Tibial artery (tissue), 4 donors: ENCODE measurements at regions not wholly inside any gene's neighbourhood (a gene's known extent, or its start where the extent isn't known, plus 50 kb on each side); places are given as distances from the start of the nearest gene placed in this dataset.

Source experiments
- DNase-seq, 2 donors: peaks; one replicate each; pipeline ENCODE4 v3.0.0-alpha.2; 2019
- H3K27ac ChIP-seq, 2 donors: fragments of 200-600 bp; sonication (generic) in 1 of 2; 1 replicate in 1 of 2; 2 replicates in 1 of 2; pipeline ENCODE4 v1.5.1; 2018 to 2019; ENCODE audit warnings: mild to moderate bottlenecking in 1 of 2
- H3K27me3 ChIP-seq, 2 donors: fragments of 200-600 bp; sonication (generic) in 1 of 2; one replicate each; pipeline versions ENCODE4 v1.5.1 to v1.6.0; 2016 to 2019
- H3K36me3 ChIP-seq, 3 donors: fragments of 200-600 bp; sonication (generic) in 2 of 3; one replicate each; pipeline ENCODE4 v1.5.1; 2016 to 2019; ENCODE audit warnings: mild to moderate bottlenecking in 2 of 3
- H3K4me1 ChIP-seq, 4 donors: fragments of 200-600 bp; sonication (generic) in 2 of 4; 1 replicate in 3 of 4; 2 replicates in 1 of 4; pipeline ENCODE4 v1.5.1; 2016 to 2019
- H3K4me3 ChIP-seq, 2 donors: fragments of 200-600 bp; sonication (generic) in 1 of 2; 1 replicate in 1 of 2; 2 replicates in 1 of 2; pipeline ENCODE4 v1.5.1; 2018 to 2019; ENCODE audit warnings: mild to moderate bottlenecking in 2 of 2
- H3K9me3 ChIP-seq, 3 donors: fragments of 200-600 bp; sonication (generic) in 1 of 3; one replicate each; pipeline ENCODE4 v1.5.1; 2016 to 2019
- intact Hi-C: fragments of 100-400 bp; cut with DNase I; formaldehyde crosslinking; loops from one replicate; pipeline ENCODE4 v1.15.0; 2023; ENCODE audit warnings: low total_unique reads
- TF ChIP-seq, protein P1 (sequence below), 2 experiments: fragments of 200-600 bp in 1 of 2; fragments of 450-650 bp in 1 of 2; IDR thresholded peaks; one replicate each; pipeline ENCODE4 v1.5.1; 2017 to 2019; ENCODE audit warnings: antibody characterized with exemption in 2 of 2, mild to moderate bottlenecking in 1 of 2, moderate library complexity in 1 of 2

DNA sequence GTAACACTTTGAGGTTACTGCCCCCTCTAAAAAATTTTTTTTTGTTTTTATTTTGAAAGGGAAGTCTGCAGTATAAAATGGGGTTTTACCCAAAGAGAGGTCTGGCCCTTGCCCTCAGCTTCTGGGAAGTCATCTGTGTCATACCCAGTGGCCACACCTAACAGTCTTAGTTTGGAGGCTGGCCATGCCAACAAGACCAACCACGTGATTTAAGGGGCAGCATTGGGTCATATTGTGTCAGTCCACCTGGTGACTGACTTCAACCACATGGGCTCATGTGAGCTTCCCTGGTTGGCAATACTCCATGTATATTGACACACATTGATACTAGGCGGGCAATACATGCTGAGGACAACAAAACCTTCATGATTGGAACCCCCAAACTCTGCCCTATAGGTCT is 173.9 kb downstream of the GXYLT1 start:
- intact Hi-C loops = no loop called here
- no peak overlapping the region for H3K27ac ChIP-seq
- no peak overlapping the region for H3K4me3 ChIP-seq
- no peaks in the 10 kb centered on the region for H3K4me1 ChIP-seq
- DNase-seq = no peak
- no peaks in the 10 kb centered on the region for H3K36me3 ChIP-seq
- H3K9me3 ChIP-seq = no peaks in the 10 kb centered on the region
- H3K27me3 ChIP-seq = no peaks in the 10 kb centered on the region
- TF ChIP-seq, protein P1, sequence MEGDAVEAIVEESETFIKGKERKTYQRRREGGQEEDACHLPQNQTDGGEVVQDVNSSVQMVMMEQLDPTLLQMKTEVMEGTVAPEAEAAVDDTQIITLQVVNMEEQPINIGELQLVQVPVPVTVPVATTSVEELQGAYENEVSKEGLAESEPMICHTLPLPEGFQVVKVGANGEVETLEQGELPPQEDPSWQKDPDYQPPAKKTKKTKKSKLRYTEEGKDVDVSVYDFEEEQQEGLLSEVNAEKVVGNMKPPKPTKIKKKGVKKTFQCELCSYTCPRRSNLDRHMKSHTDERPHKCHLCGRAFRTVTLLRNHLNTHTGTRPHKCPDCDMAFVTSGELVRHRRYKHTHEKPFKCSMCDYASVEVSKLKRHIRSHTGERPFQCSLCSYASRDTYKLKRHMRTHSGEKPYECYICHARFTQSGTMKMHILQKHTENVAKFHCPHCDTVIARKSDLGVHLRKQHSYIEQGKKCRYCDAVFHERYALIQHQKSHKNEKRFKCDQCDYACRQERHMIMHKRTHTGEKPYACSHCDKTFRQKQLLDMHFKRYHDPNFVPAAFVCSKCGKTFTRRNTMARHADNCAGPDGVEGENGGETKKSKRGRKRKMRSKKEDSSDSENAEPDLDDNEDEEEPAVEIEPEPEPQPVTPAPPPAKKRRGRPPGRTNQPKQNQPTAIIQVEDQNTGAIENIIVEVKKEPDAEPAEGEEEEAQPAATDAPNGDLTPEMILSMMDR (IDR thresholded peaks at IDR 0.05) = no peak

DNA sequence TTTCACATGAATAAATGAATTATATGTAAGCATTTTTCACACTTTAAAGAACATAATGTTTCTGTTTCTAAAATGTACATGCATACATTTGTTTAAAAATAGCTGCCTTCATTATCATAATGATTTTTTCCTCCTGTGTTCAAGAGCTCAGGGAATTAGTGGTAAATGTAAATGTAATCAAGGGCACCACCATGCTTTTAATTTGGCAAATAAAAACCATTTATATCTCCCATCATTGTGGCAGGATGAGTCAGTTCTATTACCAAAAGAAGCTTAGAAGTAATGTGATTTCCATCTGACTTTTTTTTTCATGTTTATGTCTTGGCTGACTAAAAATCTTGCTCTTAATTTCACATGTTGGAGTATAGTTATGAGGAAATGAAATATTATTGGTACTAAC is 176.1 kb downstream of the GXYLT1 start:
- TF ChIP-seq, protein P1 (IDR thresholded peaks at IDR 0.05) = no peak
- Histone ChIP-seq H3K9me3 (no peaks in the 10 kb centered on the region), H3K4me1 (no peaks in the 10 kb centered on the region), H3K27me3 (no peaks in the 10 kb centered on the region), H3K36me3 (no peaks in the 10 kb centered on the region), H3K4me3 (no peak overlapping the region), H3K27ac (no peak overlapping the region)
- intact Hi-C loops = no loop called here
- DNase-seq = no peak

DNA sequence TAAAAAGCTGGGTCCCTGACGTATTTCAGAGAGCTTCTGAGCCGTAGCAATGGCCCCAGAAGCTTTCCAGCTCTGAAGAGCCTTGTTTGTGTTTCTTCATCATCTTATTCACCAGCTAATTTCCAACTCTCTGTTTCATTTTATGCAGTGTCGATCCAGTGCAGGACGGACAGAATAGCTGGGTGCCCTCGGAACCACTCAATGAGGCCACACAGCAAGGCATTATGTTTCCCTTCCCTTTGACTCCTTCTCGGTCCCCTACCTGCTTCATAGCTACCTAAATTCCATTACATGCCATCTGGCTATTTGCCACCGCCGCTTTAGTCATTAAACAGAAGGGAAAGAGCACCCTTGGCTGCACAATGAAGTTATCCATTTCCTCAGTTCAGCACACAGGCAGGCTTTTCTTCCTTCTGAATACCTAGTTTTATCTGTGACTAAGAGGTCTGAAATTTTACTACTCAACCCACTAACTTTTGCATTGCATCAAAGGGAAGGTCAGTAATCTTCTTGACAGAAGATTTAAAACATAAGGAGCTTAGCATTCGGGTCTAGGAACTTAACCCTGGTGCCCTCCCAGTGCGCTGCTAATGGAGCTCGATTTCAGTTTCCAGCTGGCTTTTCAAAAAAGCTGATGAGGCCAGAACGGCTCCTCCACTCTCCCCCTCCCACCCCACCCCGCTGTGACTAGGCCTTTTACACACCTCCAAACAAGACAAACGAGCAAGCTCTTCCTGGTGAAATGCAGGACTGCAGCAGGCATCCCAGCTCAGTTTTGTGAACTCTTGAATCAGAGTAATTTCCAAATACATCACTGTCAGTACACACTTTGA is 176.8 kb downstream of the GXYLT1 start:
- Histone ChIP-seq H3K9me3 (no peaks in the 10 kb centered on the region), H3K27ac (no peak overlapping the region), H3K4me1 (no peaks in the 10 kb centered on the region), H3K36me3 (no peaks in the 10 kb centered on the region), H3K27me3 (no peaks in the 10 kb centered on the region), H3K4me3 (no peak overlapping the region)
- intact Hi-C loops = no loop called here
- no peak for DNase-seq
- TF ChIP-seq, protein P1 (IDR thresholded peaks at IDR 0.05) = no peak

DNA sequence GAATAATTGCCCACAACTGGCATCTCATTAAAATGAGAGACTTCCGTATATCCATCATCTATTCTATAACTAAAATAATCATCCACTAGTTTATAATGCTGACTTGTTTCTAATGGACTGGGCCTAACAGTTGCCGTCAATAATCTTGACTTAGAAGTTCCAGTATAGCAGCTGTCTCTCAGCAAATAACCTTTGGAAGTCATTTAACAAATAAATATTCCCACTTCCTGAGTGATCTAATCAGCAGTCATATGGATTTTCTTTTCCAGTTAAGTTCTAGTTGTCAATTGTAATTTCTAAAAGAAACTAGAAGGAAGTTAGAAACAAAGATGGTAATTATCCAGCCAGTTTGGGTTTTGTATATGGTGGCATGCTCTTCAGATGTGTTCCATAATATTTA is 177.8 kb downstream of the GXYLT1 start:
- TF ChIP-seq, protein P1 (IDR thresholded peaks at IDR 0.05) = no peak
- Histone ChIP-seq H3K27me3 (no peaks in the 10 kb centered on the region), H3K4me3 (no peak overlapping the region), H3K27ac (no peak overlapping the region), H3K9me3 (no peaks in the 10 kb centered on the region), H3K36me3 (no peaks in the 10 kb centered on the region), H3K4me1 (no peaks in the 10 kb centered on the region)
- intact Hi-C loops = no loop called here
- no peak for DNase-seq

DNA sequence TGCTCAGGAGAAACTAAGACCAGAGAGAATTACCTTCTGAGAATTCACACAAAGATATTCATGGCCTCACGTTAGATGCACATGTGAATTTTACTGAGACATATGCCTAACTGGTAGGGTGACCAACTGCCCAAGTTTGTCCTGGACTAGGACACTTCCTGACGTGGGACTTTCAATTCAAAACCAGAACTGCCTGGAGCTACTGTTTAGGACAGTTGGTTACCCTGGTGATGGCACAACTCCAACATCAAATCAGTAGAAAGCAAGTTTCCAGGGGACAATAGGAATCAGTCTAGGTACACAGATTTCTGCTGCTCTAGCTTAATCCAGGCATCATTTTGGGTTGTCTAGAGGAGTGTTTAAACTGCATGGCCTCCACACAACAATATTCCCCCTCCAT is 178.7 kb downstream of the GXYLT1 start:
- H3K27me3 ChIP-seq = no peaks in the 10 kb centered on the region
- intact Hi-C loops = no loop called here
- H3K4me3 ChIP-seq = no peak overlapping the region
- H3K9me3 ChIP-seq = no peaks in the 10 kb centered on the region
- no peak for DNase-seq
- no peaks in the 10 kb centered on the region for H3K4me1 ChIP-seq
- no peaks in the 10 kb centered on the region for H3K36me3 ChIP-seq
- no peak overlapping the region for H3K27ac ChIP-seq
- TF ChIP-seq, protein P1 (IDR thresholded peaks at IDR 0.05) = no peak
